GM12892 (cell line): ENCODE measurements at regions not wholly inside any gene's neighbourhood (a gene's known extent, or its start where the extent isn't known, plus 50 kb on each side); places are given as distances from the start of the nearest gene placed in this dataset.

Experiments used
- POLR2AphosphoS5 ChIP-seq: IDR thresholded peaks from 2 replicates; pipeline ENCODE4 v1.6.1; 2011; ENCODE audit warnings: low read depth, low read length, control low read depth
- TAF1 ChIP-seq: IDR thresholded peaks from 2 replicates; pipeline ENCODE4 v1.6.1; 2011; ENCODE audit warnings: low read depth, mild to moderate bottlenecking, control low read depth, low read length, borderline replicate concordance

DNA sequence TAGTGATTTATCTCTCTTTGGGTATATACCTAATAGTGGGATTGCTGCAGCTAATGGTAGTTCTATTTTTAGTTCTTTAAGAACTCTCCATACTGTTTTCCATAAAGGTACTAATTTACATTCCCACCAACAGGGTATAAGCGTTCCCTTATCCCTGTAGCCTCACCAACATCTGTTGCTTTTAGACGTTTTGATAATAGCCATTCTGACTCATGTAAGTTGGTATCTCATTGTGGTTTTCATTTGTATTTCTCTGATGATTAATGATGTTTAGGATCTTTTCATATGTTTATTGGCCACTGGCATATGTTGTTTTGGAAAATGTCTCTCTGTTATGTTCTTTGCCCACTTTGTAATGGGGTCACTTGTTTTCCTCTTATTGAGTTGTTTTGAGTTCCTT lies 88.5 kb upstream of the ZNF267 start:
- TF ChIP-seq POLR2AphosphoS5 (no peak), TAF1 (no peak)
